ENCODE measurements at regions not wholly inside any gene's neighbourhood (a gene's known extent, or its start where the extent isn't known, plus 50 kb on each side); places are given as distances from the start of the nearest gene placed in this dataset.

- TF ChIP-seq, protein P1, sequence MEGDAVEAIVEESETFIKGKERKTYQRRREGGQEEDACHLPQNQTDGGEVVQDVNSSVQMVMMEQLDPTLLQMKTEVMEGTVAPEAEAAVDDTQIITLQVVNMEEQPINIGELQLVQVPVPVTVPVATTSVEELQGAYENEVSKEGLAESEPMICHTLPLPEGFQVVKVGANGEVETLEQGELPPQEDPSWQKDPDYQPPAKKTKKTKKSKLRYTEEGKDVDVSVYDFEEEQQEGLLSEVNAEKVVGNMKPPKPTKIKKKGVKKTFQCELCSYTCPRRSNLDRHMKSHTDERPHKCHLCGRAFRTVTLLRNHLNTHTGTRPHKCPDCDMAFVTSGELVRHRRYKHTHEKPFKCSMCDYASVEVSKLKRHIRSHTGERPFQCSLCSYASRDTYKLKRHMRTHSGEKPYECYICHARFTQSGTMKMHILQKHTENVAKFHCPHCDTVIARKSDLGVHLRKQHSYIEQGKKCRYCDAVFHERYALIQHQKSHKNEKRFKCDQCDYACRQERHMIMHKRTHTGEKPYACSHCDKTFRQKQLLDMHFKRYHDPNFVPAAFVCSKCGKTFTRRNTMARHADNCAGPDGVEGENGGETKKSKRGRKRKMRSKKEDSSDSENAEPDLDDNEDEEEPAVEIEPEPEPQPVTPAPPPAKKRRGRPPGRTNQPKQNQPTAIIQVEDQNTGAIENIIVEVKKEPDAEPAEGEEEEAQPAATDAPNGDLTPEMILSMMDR (IDR thresholded peaks at IDR 0.05), result no peak
- TF ChIP-seq ZFX (IDR thresholded peaks at IDR 0.05; ENCODE audit: borderline replicate concordance), result no peak
Observed at GRCh38 chr3:541062-541801, 344.7 kb downstream of the CHL1 start.
